Coronary artery (tissue), 2 donors: ENCODE measurements at regions not wholly inside any gene's neighbourhood (a gene's known extent, or its start where the extent isn't known, plus 50 kb on each side); places are given as distances from the start of the nearest gene placed in this dataset.

Experiments used
- DNase-seq: peaks from one replicate; pipeline ENCODE4 v3.0.0-alpha.2; 2017; ENCODE audit warnings: low spot score
- H3K27ac ChIP-seq, 2 donors: fragments of 200-600 bp; sonication (generic); one replicate each; pipeline ENCODE4 v1.5.1; 2016 to 2019
- H3K4me3 ChIP-seq: fragments of 200-600 bp; sonication (generic); 2 replicates; pipeline ENCODE4 v1.5.1; 2016; ENCODE audit warnings: mild to moderate bottlenecking, moderate library complexity
- CTCF ChIP-seq: fragments of 200-600 bp; sonication (generic); IDR thresholded peaks from one replicate; pipeline ENCODE4 v1.5.1; 2019; ENCODE audit warnings: antibody characterized with exemption

DNA sequence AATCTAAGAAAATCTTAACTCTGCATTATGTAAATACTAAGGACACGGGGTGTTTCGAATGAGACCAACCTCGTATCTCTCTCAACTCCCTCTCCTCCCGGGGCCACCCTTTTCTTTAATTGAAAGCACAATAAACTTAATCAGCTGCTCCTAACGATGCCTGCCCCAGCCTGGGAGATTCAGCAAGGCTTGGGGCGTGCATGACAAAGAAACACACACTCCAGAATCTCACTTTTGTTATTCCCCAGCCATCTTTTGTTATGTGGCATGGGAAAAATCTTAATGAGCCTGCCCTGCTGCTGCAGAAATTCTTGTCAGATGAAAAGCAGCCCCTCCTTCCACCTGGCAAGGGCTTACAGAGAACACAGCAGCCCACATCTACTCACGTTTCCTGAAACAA, 117.4 kb downstream of the TTLL2 start:
- no peak for TF ChIP-seq CTCF
- Histone ChIP-seq H3K4me3 (no peak overlapping the region), H3K27ac (no peak overlapping the region)
- DNase-seq: no peak

- TF ChIP-seq CTCF: no peak
- DNase-seq: no peak
- no peak overlapping the region for H3K4me3 ChIP-seq
- H3K27ac ChIP-seq: no peak overlapping the region
Measured at GRCh38 chr6:167442796-167443680, 118.2 kb downstream of the TTLL2 start.

GRCh38 chr6:167444602-167445346, 119.9 kb downstream of the TTLL2 start:
- Histone ChIP-seq H3K4me3 (no peak overlapping the region), H3K27ac (no peak overlapping the region)
- no peak for DNase-seq
- no peak for TF ChIP-seq CTCF

GRCh38 chr6:167445568-167445967, 120.7 kb downstream of the TTLL2 start:
- H3K27ac ChIP-seq: no peak overlapping the region
- no peak for TF ChIP-seq CTCF
- no peak overlapping the region for H3K4me3 ChIP-seq
- DNase-seq: no peak

DNA sequence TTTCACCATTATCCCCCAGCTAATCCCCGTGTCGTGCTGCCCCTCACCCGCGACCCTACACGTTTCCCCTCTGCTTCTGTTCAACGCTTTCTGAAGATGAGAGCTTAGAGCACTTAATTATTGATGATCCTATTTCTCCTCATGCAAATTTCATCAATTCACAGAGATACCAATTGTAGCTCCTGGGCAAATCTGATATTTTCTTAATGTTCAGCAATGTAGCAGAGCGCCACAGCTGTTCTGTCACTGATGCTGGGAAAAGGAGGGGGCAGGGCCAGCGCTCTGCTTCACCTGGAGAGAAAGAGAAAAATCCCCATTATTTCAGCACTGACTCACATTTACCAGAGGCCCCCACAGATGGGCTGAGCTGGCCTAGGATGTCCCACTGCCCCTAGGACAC, 121.2 kb downstream of the TTLL2 start:
- no peak for DNase-seq
- no peak for TF ChIP-seq CTCF
- Histone ChIP-seq H3K27ac (no peak overlapping the region), H3K4me3 (no peak overlapping the region)

DNA sequence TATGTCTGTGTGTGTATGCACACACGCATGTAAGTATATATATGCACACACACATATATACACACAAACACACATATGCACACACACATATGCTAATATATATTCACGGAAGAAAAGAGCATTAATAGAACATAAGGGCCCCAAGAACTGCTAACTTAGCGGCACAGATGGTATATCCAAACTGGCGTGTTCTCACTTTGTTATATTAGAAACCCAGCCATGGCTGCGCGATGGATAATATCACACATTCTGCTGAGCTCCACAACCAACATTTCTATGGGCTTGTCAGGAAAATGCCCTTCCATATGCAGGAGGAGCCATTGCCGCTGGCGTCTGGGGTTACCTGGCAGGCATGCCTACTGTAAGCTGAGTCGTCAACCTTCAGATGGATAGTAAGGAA, 122.1 kb downstream of the TTLL2 start:
- no peak for DNase-seq
- no peak for TF ChIP-seq CTCF
- Histone ChIP-seq H3K4me3 (no peak overlapping the region), H3K27ac (no peak overlapping the region)
